Liver (tissue), 8 donors: ENCODE measurements at regions not wholly inside any gene's neighbourhood (a gene's known extent, or its start where the extent isn't known, plus 50 kb on each side); places are given as distances from the start of the nearest gene placed in this dataset.

Experiments used
- DNase-seq: peaks from one replicate; pipeline ENCODE4 v3.0.0-alpha.2; 2017; ENCODE audit warnings: low spot score
- H3K27ac ChIP-seq, 2 donors: one replicate each; pipeline ENCODE4 v1.7.0; 2013; ENCODE audit warnings: inconsistent platforms in 2 of 2, low read length in 2 of 2, control low read depth in 1 of 2, low read depth in 1 of 2, mild to moderate bottlenecking in 1 of 2
- H3K27me3 ChIP-seq, 4 donors: one replicate each; pipeline versions ENCODE4 v1.6.1 to v1.7.0; 2013; ENCODE audit warnings: low read length in 3 of 4, inconsistent platforms in 1 of 4, mild to moderate bottlenecking in 1 of 4, moderate library complexity in 1 of 4; ENCODE audit not compliant: control insufficient read depth in 4 of 4, insufficient read depth in 4 of 4
- H3K36me3 ChIP-seq, 4 donors: one replicate each; pipeline versions ENCODE4 v1.6.1 to v1.7.0; 2013; ENCODE audit warnings: low read length in 3 of 4, mild to moderate bottlenecking in 3 of 4, low read depth in 1 of 4, moderate library complexity in 1 of 4; ENCODE audit not compliant: control insufficient read depth in 4 of 4, insufficient read depth in 3 of 4
- H3K4me1 ChIP-seq, 4 donors: one replicate each; pipeline versions ENCODE4 v1.6.1 to v1.7.0; 2013; ENCODE audit warnings: low read length in 3 of 4, mild to moderate bottlenecking in 3 of 4, moderate library complexity in 1 of 4; ENCODE audit not compliant: control insufficient read depth in 4 of 4, insufficient read depth in 4 of 4
- H3K4me3 ChIP-seq, 3 donors: one replicate each; pipeline versions ENCODE4 v1.6.1 to v1.7.0; 2013; ENCODE audit warnings: low read length in 3 of 3, control low read depth in 1 of 3, low read depth in 1 of 3, mild to moderate bottlenecking in 1 of 3
- H3K9ac ChIP-seq, 2 donors: one replicate each; pipeline ENCODE4 v1.7.0; 2013; ENCODE audit warnings: low read length in 2 of 2, mild to moderate bottlenecking in 2 of 2, moderate library complexity in 2 of 2, control low read depth in 1 of 2, low read depth in 1 of 2
- H3K9me3 ChIP-seq, 4 donors: one replicate each; pipeline versions ENCODE4 v1.6.1 to v1.7.0; 2013; ENCODE audit warnings: low read length in 3 of 4; ENCODE audit not compliant: control insufficient read depth in 4 of 4
- EGR1 ChIP-seq, 2 donors: IDR thresholded peaks; 2 replicates each; pipeline ENCODE4 v1.6.1; 2016 to 2018; ENCODE audit warnings: antibody characterized with exemption in 2 of 2, low read depth in 2 of 2
- FOXA1 ChIP-seq: IDR thresholded peaks from 2 replicates; pipeline ENCODE4 v1.6.1; 2016; ENCODE audit warnings: antibody characterized with exemption
- FOXA2 ChIP-seq: IDR thresholded peaks from 2 replicates; pipeline ENCODE4 v1.6.1; 2016; ENCODE audit warnings: antibody characterized with exemption
- GABPA ChIP-seq, 2 donors: IDR thresholded peaks in 1 of 2; conservative IDR thresholded peaks in 1 of 2; 2 replicates each; pipeline ENCODE4 v1.6.1; 2016; ENCODE audit warnings: antibody characterized with exemption in 2 of 2, mild to moderate bottlenecking in 1 of 2, moderate library complexity in 1 of 2
- HNF4A ChIP-seq, 2 donors: conservative IDR thresholded peaks; 2 replicates each; pipeline ENCODE4 v1.6.1; 2016; ENCODE audit warnings: antibody characterized with exemption in 2 of 2, mild to moderate bottlenecking in 2 of 2
- HNF4G ChIP-seq: IDR thresholded peaks from 2 replicates; pipeline ENCODE4 v1.6.1; 2016; ENCODE audit warnings: antibody characterized with exemption
- JUND ChIP-seq, 2 donors: IDR thresholded peaks; 2 replicates each; pipeline ENCODE4 v1.6.1; 2016; ENCODE audit warnings: antibody characterized with exemption in 2 of 2
- NR2F2 ChIP-seq: IDR thresholded peaks from 2 replicates; pipeline ENCODE4 v1.6.1; 2016; ENCODE audit warnings: antibody characterized with exemption
- RAD21 ChIP-seq, 2 donors: IDR thresholded peaks; 2 replicates each; pipeline ENCODE4 v1.6.1; 2016; ENCODE audit warnings: antibody characterized with exemption in 2 of 2, mild to moderate bottlenecking in 2 of 2
- REST ChIP-seq: IDR thresholded peaks from 2 replicates; pipeline ENCODE4 v1.6.1; 2016; ENCODE audit warnings: antibody characterized with exemption, mild to moderate bottlenecking
- RXRA ChIP-seq, 2 donors: IDR thresholded peaks; 2 replicates each; pipeline ENCODE4 v1.6.1; 2017 to 2018; ENCODE audit warnings: antibody characterized with exemption in 2 of 2, mild to moderate bottlenecking in 1 of 2
- SP1 ChIP-seq: IDR thresholded peaks from 2 replicates; pipeline ENCODE4 v1.6.1; 2018; ENCODE audit warnings: antibody characterized with exemption, mild to moderate bottlenecking
- TAF1 ChIP-seq: conservative IDR thresholded peaks from 2 replicates; pipeline ENCODE4 v1.6.1; 2016; ENCODE audit warnings: antibody characterized with exemption, mild to moderate bottlenecking
- YY1 ChIP-seq: IDR thresholded peaks from 2 replicates; pipeline ENCODE4 v1.6.1; 2016; ENCODE audit warnings: antibody characterized with exemption, mild to moderate bottlenecking
- ZBTB33 ChIP-seq: IDR thresholded peaks from 2 replicates; pipeline ENCODE4 v1.6.1; 2016; ENCODE audit warnings: antibody characterized with exemption
- WGBS: extraction: QIAGEN DNeasy Blood & Tissue Kit; methylation state at CpG from one replicate; pipeline ENCODE4 v1.1.7; 2013; 5-methylcytosine and 5-hydroxymethylcytosine counted together
- TF ChIP-seq, protein P1 (sequence below): fragments of 150-350 bp; IDR thresholded peaks from 2 replicates; pipeline ENCODE4 v1.5.1; 2017; ENCODE audit warnings: improper control_type of control experiment, low read depth, low read length; ENCODE audit not compliant: missing input control
- TF ChIP-seq, protein P2 (sequence below): IDR thresholded peaks from 2 replicates; pipeline ENCODE4 v1.6.1; 2016; ENCODE audit warnings: antibody characterized with exemption
- TF ChIP-seq, protein P3 (sequence below): IDR thresholded peaks from 2 replicates; pipeline ENCODE4 v1.6.1; 2016; ENCODE audit warnings: antibody characterized with exemption
- donor health status: healthy.
- donor health status: healthy.
- donor health status: healthy.
- donor health status: healthy.
- donor health status: healthy.

GRCh38 chr7:121447243-121447910 lies 51.3 kb upstream of the FAM3C start:
- Histone ChIP-seq H3K9ac (no peak overlapping the region), H3K4me3 (no peak overlapping the region), H3K4me1 (no peaks in the 10 kb centered on the region), H3K9me3 (no peaks in the 10 kb centered on the region), H3K27me3 (no peaks in the 10 kb centered on the region), H3K27ac (no peak overlapping the region), H3K36me3 (no peaks in the 10 kb centered on the region)
- TF ChIP-seq NR2F2, result no peak
- TF ChIP-seq SP1, result no peak
- TF ChIP-seq, protein P1, sequence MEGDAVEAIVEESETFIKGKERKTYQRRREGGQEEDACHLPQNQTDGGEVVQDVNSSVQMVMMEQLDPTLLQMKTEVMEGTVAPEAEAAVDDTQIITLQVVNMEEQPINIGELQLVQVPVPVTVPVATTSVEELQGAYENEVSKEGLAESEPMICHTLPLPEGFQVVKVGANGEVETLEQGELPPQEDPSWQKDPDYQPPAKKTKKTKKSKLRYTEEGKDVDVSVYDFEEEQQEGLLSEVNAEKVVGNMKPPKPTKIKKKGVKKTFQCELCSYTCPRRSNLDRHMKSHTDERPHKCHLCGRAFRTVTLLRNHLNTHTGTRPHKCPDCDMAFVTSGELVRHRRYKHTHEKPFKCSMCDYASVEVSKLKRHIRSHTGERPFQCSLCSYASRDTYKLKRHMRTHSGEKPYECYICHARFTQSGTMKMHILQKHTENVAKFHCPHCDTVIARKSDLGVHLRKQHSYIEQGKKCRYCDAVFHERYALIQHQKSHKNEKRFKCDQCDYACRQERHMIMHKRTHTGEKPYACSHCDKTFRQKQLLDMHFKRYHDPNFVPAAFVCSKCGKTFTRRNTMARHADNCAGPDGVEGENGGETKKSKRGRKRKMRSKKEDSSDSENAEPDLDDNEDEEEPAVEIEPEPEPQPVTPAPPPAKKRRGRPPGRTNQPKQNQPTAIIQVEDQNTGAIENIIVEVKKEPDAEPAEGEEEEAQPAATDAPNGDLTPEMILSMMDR, result no peak
- no peak for TF ChIP-seq FOXA1
- TF ChIP-seq HNF4A (conservative IDR thresholded peaks at IDR 0.05), result no peak
- no peak for TF ChIP-seq RAD21 (IDR thresholded peaks at IDR 0.05)
- no peak for TF ChIP-seq REST
- TF ChIP-seq JUND (IDR thresholded peaks at IDR 0.05), result no peak
- no peak for TF ChIP-seq TAF1
- no peak for TF ChIP-seq YY1
- no peak for TF ChIP-seq GABPA (IDR thresholded peaks at IDR 0.05 in 1 of 2, conservative IDR thresholded peaks at IDR 0.05 in 1 of 2)
- no peak for TF ChIP-seq EGR1 (IDR thresholded peaks at IDR 0.05; ENCODE audit: low read depth in 2 of 2)
- no peak for TF ChIP-seq ZBTB33
- TF ChIP-seq HNF4G, result no peak
- TF ChIP-seq, protein P2, sequence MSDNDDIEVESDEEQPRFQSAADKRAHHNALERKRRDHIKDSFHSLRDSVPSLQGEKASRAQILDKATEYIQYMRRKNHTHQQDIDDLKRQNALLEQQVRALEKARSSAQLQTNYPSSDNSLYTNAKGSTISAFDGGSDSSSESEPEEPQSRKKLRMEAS, result no peak
- no peak for TF ChIP-seq RXRA (IDR thresholded peaks at IDR 0.05)
- TF ChIP-seq FOXA2, result no peak
- TF ChIP-seq, protein P3, sequence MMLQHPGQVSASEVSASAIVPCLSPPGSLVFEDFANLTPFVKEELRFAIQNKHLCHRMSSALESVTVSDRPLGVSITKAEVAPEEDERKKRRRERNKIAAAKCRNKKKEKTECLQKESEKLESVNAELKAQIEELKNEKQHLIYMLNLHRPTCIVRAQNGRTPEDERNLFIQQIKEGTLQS, result no peak
- no peak for DNase-seq
- 64% methylated on average over 2 of the region's 2 CpGs for WGBS
